GM19395 (cell line): ENCODE measurements at regions not wholly inside any gene's neighbourhood (a gene's known extent, or its start where the extent isn't known, plus 50 kb on each side); places are given as distances from the start of the nearest gene placed in this dataset.

Experiments
- ATAC-seq: cut with Tn5 transposase; IDR thresholded peaks from one replicate; pipeline ENCODE4 v1.9.1; 2021; ENCODE audit warnings: mild to moderate bottlenecking, moderate library complexity; ENCODE audit not compliant: unreplicated experiment

DNA sequence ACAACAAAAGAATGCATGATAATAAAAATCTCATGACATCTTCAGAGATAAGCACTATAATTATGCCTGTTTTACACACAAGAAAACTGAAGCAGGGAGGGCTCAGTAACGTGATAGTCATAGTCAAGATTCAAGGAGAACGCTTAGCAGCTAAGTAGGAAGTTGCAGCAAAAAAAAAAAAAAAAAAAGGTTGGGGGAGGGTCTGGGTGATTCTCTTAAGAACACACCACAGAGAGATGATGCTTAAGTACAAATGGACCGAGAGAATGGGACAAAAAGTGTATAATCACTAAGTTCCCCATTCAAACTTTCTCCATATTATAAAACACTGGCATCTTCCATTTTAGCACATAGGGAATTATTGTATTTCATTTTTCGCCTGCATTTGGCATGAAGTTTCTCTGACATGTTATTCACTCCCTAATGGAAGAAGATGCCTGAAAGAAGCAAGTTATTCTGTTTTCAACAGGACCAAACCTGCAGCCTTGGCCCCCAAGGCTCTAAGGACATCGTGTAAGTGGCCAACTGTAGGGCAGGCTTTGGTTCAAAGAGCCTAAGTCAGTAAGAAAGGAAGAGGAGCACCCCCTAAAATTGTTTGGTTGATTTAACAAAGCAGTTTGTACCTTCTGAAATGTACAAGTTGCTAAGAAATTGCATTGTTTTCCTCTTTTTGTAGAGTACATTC lies 142.9 kb upstream of the TMPO start:
- ATAC-seq: no peak

DNA sequence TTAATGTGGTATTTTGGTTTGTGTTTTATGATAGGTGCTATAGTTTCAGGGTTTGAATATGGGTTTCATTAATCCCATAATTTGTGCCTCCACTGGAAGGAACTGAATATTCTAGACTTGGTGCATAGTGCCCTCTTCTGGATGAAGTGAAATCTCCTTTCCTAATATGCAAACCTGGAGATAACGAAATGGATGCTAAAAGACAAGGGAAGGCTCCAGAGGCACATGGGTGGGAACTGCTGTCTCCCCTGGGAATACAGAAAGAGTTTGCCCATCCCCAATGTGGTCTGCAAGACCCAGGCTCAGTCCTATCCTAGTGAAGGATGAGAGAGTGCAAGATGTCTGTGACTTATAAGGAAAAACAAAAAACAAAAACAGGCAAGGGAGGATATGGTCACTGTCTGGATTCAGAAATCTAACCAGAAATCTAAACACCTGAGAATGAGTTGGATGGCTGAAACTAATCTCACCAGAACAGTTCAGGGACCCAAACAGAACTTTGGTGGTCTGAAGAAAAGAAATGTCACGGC lies 142.3 kb upstream of the TMPO start:
- ATAC-seq: peak; percentile 56

DNA sequence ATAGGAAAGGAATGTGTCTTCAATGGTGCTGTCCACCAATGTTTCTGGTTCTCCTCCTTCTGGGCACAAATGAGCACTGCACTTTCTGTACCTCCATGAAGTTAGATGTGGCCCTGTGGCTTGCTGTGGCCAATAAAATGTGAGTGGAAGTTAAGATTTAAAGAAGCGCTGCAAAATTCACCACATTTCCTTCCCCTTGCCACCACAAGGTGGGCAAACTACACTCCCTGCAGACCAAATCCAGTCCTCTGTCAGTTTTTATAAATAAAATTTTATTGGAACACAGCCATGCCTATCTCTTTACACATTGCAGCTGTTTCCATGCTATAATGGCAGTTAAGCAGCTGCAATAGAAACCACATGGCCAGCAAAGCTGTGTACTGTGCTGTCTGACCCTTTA lies 141.4 kb upstream of the TMPO start:
- no peak for ATAC-seq

DNA sequence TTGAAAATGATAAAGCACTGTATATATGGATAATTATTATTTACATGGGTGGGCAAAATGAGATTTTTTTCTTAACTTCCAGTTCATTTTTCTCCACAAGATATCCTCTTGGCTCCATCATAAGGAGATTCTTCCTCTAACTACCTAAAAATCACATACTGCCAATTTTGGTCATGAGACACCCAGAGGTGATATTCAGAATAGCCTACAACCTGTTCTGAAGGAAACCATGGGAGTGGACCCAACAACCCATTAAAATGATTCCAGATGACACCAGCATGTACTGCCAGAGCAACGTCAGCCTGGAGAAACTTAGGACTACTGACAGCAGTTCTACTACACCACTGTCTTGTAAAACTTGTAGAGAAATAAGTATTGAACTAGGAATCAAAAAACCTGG lies 136.3 kb upstream of the TMPO start:
- no peak for ATAC-seq

DNA sequence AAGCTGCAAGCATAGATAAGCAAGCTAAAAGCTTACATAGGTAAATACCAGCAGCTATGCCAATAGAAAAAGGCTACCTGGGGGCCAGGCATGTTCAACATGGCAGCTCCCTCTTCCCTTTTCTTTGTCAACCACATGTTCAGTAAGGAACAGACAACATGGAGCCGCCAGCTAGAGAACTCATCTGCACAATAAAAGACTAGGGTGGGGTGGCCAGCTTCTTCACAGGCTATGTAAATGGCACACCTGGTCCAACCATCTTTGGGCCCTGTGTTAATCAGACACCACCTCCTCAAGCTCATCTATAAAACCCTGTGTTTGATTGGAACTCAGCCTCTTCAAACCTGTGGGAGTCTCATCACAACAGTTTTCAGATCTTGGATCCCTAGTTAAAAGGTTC lies 129.7 kb upstream of the TMPO start:
- no peak for ATAC-seq

DNA sequence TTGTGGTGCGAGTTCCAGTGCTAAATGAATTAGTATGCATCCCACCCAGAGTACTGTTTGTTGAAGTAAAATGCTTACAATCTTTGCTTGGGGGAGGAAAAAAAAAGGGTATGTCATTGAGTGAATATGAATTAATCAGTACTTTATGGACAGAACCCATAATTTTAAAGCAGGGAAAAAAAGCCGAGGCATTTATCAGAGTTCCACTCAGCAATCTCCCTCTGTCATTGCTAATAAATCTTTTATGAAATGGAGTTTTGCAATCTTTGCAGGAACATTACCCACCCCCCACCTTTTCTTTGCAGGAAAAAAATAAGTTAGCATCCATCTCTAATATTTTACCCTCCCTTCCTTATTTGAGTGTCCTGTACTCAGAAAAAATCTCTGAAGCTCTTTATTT lies 127.9 kb upstream of the TMPO start:
- ATAC-seq: no peak

DNA sequence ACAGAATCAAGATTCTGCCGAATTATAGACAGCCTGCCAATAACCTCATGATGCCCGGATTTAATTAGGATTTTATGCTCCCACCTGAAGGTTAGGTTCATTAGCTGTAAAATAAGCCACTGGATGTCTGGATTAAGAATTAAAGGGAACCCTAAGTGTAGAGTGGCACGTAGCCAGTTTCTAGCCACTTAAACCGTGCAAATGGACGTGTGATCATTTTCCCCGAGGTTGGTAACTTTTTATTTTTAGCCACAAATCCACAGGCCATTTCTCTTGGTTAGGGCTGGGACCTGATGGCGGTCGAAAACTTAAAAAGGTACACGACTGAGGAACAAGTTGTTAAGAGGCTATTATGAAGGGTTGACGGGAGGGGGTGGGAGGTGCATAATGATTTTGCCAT lies 127.3 kb upstream of the TMPO start:
- no peak for ATAC-seq

DNA sequence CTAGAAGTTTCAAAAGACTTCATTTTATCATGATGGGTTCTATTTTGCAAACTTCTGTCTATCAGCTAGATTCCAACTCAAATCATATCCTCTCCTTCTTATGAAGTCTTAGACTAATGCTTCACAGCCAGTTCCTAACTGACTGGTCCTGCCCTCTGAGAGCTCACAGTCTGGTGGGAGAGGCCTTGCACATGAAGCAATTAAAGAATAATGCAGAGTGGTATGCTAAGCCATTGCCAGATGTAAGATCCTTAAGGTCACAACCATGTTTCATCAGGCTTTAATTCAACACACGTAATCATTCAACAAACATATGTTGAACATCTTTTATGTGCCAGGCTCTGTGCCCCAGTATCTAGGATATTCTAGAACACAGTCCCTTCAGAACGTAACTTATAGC lies 125.8 kb upstream of the TMPO start:
- no peak for ATAC-seq

DNA sequence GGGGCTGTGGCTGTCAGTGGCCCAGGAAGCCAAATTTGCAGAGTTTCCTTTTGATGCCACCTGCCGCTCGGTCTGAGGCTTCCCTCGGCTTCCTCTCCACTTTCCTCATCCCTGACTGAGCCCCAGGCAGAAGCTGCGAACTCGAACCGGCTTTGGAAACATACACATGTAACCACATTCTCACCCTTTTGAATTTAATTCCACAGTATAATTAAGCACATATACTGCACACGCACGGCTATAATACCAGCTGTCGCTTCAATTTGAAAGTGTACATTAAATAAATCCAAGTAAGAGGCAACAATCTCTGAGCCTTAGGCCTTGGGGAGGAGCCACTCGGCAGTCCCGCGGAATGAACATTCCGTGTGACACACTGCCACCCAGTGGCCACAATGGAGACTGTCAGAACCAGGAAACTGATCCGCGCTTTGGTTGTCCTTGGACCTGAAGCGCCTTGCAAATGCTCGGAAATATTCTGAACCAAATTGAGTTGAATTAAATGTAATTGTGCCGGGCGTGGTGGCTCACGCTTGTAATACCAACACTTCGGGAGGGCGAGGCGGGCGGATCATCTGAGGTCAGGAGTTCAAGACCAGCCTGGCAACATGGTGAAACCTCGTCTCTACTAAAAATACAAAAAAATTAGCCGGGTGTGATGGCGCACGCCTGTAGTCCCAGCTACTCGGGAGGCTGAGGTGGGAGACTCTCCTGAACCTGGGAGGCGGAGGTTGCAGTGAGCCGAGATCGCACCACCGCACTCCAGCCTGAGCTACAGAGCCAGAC lies 117.9 kb upstream of the TMPO start:
- ATAC-seq: peak; percentile 91

DNA sequence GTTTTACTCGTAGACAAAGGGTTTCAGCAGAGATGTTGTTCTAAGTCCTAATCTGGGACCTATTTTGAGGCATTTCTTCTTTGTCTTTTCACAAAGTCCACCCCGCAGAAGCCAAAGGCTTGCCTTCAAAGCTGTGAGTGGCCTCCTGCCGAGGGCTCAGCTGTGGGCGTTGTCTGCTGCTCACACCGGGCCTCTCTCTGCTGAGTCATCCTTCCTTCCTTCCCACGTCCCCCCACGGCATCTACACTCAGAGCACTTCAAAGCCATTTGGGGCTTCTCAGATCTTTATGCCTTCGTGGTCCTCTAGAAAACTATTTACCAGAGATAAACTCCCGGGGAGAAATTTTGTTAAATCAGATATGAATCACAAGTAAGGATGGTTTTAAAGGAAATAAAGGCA lies 115.9 kb upstream of the TMPO start:
- peak; percentile 41 for ATAC-seq

DNA sequence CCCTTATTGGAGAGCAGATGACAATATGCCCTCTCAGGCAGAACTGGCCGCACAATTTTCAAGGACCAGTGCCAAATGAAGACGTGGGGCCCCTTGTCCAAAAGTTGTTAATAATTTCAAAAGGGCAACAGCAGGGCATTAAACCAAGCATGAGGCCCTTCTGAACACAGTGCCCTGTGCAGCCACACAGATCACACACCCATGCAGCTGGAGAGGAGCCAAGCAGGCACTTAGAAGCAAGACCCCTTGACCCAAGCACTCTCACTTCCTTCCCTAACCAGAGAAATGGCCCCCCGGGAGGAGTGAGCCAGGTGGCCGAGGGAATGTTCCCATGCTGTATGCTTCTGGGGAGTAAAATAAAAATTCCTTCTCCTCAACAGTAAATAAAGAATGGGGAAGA lies 114.0 kb upstream of the TMPO start:
- peak; percentile 21 for ATAC-seq

DNA sequence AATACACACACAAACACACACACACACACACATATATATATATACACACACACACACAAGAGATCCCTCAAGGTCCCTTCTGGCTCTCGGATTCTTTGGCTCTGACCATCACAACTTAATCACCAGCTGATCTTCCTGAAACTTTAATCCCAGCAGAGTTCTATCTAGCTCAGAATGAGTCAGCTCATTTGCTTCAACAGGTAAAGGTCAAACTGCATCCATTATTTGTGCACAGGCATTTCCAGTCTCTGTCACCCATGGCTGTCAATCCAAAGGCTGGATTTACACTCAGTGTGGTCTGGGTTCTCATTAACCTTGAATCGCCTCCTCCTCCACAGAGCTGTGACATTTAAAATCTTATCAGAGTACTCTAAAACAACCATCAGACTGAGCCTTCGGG lies 113.3 kb upstream of the TMPO start:
- no peak for ATAC-seq

DNA sequence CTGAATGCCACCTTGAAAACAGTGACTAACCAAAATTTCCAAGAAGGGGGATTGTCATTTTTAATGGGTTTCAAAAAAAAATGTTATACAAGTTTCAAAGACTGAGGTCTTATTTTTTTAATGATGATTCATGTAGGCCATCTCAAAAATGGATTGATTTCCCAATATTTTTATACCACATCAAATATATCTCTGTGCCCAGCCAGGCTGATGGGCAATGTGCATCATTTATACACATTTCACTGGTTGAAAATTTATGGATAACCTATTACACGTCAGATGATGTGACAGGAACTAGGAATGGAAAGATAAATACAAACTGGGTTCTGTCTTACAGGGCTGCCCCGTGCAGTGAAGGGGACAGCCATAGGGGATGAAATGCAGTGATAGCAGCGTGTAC lies 112.7 kb upstream of the TMPO start:
- no peak for ATAC-seq

DNA sequence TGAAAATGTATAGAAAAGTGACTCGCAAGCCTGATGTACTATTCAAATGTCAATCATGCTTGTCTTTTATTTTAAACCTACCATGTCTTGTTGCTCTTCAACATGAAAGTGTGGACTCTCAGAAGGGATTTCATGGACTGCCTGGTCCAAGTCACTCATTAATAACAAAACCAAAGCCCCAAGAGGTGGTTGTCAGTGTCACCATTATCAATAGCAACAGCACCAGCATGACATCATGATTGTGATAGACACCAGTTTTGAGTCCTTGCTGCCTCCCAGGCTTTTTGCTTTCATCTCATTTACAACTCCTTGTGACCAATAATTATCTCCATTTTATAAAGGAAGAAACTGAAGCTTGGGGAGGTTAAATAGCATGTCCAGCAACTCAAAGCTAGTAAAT lies 112.0 kb upstream of the TMPO start:
- ATAC-seq: no peak

DNA sequence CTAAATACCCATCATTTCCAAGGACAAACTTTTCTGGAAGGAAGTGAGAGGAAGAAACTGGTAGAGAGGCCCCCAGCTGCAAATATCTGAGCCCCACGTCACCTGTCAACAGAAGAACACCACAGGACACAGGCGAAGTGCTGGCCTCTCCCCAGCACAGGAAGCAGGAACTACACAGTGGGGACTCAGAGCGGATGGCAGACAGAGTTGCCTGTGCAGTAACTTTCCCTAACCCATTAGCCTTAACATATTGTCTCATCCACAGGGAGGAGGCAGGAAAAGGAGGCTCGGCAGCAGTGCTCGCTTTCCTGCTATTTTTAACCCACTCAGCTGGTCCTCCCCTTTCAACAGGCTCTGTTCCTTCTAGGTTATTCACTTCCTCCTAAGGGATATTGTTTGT lies 111.5 kb upstream of the TMPO start:
- ATAC-seq: peak; percentile 37

DNA sequence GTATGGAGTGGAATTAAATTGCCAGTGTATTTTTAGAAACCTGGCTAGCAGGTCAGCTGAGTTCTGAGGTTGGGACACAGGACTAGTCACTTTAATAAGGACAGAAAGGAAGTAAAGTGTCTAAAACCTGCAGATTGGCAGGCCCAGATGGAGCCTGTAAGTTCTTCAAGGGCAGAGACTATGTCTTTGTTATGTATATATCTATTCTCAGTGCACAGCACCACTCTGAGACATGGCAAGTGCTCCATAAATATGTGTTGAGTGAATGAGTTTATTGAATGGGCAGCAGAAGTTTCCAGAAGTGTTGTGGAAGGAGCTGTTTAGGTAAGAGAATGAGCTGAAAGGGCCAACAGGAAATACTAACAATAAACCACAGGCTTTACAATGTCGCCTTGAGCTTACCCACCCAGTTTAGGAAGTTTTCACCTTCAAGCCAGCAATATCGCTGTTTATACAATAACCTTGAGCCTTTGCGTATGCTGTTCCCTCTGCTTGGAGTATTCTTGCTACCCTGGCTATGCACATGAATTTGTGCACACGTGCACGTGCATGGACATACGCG lies 109.5 kb upstream of the TMPO start:
- ATAC-seq: no peak

DNA sequence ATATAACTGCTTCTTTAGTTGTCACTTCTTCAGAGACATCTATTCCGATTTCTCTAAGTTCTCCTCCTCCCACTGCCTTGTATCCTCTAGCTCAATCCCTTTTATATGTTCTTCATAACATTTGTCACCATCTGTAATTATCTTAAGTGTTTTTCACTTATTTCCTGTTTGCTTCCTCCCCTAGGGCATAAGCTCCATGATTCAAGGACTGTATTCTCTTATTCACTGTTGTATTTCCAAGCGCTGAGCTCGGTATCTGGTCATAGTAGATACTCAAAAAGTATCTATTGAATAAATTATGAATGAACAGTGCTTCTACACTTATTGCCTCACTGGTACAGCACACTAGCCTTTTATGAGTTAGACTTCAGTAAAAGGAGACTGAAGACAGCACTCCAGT lies 109.0 kb upstream of the TMPO start:
- no peak for ATAC-seq

DNA sequence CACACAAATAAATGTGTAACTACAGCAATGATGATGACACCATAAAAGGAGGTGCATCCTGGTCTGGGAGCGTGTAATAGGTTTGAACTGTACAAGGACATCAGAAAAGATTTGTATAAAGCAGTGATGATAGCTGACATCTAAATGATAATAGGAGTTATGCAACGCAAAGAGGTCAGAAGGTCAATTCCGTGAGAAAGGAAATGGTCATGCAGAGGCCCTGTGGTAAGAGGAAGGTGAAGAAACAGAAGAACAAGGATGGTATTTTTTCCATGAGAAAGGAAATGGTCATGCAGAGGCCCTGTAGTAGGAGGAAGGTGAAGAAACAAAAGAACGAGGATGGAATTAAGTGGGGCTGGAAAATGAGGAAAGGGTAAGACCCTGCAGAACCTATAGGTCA lies 106.7 kb upstream of the TMPO start:
- ATAC-seq: no peak

DNA sequence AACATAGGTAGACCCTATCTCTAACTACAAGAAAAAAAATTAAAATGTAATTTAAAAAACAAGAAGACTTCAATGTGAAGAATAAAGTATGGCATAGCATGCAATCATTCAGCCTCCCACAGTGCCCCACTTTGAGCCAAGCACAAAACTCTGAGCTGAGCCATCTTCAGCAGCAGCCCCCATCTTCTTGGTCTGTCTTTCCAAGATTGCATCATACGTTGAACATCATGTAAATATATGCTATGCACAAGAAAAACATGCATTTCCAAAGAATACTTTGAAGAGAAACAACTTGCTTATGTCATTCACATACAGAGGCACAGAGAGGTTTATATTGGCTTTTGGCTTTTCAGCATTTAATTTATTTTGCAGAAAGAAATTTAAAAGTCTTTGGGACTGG lies 105.8 kb upstream of the TMPO start:
- ATAC-seq: no peak

DNA sequence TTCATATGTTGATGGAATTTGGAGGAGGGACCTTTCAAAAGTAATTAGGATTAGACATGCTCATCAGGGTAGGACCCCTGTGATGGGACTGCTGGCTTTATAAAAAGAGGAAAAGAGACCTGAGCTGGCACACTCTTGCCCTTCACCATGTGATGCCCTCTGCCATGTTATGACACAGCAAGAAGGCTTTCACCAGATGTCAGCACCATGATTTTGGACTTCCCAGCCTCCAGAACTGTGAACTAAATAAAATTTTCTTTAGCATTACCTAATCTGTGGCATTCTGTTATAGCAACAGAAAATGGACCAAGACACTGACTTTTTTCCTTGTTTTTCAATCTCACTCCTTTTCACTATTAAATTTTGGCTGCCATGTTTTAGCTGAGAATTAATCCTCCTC lies 105.0 kb upstream of the TMPO start:
- no peak for ATAC-seq

DNA sequence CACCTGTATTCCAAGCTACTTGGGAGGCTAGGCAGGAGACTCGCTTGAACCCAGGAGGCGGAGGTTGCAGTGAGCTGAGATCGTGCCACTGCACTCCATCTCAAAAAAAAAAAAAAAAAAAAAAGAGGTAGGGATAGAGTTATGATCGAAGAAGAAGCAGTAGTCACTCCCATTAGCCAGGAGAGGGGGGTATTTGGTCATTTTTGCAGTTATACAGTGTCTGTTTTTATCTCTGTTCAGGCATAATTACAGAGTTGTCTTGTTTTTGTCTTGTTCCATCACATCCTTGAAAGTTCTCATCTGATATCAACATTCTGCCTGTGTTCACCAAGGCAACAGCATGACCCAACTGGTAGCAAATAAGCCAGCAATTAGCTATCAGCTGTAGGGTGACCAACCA lies 98.5 kb upstream of the TMPO start:
- no peak for ATAC-seq

DNA sequence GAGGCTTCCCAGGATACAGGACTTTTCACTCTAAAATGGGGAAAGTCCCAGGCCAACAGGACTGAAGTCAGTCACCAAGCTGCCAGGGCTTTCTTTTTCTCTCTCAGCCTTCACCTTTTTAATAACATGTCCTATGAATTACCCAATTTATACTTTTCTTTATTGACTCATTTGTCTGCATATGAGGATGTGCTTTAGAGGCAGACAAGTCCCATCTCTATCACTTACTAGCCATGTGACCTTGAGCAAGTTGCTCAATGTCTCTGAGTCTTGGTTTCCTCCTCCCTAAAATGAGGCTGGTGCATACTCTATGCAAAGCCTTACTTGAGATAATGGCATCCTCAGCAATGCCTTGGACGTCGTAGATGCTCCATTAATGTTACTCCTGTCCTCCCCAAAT lies 98.1 kb upstream of the TMPO start:
- no peak for ATAC-seq
